ENCODE measurements at regions not wholly inside any gene's neighbourhood (a gene's known extent, or its start where the extent isn't known, plus 50 kb on each side); places are given as distances from the start of the nearest gene placed in this dataset.

DNA sequence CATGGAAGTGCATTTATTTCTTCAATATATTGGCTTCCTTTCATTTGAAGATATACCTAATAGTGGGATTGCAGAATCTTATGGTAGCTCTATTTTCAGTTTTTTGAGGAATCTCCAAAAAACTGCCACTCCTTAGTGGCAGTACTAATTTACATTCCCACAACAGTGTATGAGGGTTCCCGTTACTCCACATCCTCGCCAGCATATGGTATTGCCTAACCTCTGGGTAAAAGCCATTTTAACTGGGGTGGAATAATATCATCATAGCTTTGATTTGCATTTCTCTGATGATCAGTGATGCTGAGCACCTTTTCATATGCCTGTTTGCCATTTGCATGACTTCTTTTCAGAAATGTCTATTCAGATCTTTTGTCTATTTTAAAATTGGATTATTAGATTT lies 471.9 kb upstream of the UBE2E3 start:
- H3K23ac ChIP-seq (ENCODE audit: insufficient read length, low read depth, low read length): no peak overlapping the region
- no peak overlapping the region for H2BK15ac ChIP-seq (ENCODE audit: low read depth, low read length)
- Mint-ChIP-seq H3K4me3 (no peak overlapping the region), H3K36me3 (ENCODE audit: insufficient read depth in 1 of 3, low read depth in 3 of 3) (no peaks in the 10 kb centered on the region; a peak in 1 of 7 replicates), H3K27me3 (ENCODE audit: low read depth) (no peaks in the 10 kb centered on the region), H3K9me3 (no peaks in the 10 kb centered on the region), H3K27ac (no peak overlapping the region), H3K4me1 (peaks cover 0 to 7% of the 10 kb centered on the region in 2 experiments; a peak in 2 of 4 replicates)
- H3K4me1 ChIP-seq (ENCODE audit: insufficient read depth, low read length): no peaks in the 10 kb centered on the region
- no peak overlapping the region for H2BK20ac ChIP-seq (ENCODE audit: low read depth, low read length, poor library complexity, severe bottlenecking)
- no peak overlapping the region for H4K91ac ChIP-seq (ENCODE audit: insufficient read length, low read depth, low read length)
- no peak overlapping the region for H3K27ac ChIP-seq (ENCODE audit: insufficient read length, low read depth, low read length)
- DNase-seq: no peak
- no peak overlapping the region for H2AK5ac ChIP-seq (ENCODE audit: insufficient read length, low read length)
- no CpG with 5 or more reads among the region's 2 CpGs for whole genome bisulfite sequencing (ENCODE audit: extremely low coverage, insufficient read length, low lambda C conversion rate)
- H2AFZ ChIP-seq (ENCODE audit: low read length): no peak overlapping the region
- no peak overlapping the region for H2BK5ac ChIP-seq (ENCODE audit: insufficient read length, low read length)
- TF ChIP-seq, protein P1, sequence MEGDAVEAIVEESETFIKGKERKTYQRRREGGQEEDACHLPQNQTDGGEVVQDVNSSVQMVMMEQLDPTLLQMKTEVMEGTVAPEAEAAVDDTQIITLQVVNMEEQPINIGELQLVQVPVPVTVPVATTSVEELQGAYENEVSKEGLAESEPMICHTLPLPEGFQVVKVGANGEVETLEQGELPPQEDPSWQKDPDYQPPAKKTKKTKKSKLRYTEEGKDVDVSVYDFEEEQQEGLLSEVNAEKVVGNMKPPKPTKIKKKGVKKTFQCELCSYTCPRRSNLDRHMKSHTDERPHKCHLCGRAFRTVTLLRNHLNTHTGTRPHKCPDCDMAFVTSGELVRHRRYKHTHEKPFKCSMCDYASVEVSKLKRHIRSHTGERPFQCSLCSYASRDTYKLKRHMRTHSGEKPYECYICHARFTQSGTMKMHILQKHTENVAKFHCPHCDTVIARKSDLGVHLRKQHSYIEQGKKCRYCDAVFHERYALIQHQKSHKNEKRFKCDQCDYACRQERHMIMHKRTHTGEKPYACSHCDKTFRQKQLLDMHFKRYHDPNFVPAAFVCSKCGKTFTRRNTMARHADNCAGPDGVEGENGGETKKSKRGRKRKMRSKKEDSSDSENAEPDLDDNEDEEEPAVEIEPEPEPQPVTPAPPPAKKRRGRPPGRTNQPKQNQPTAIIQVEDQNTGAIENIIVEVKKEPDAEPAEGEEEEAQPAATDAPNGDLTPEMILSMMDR (conservative IDR thresholded peaks at IDR 0.05): no peak
- no peak overlapping the region for H3K4me2 ChIP-seq (ENCODE audit: insufficient read depth, insufficient read length, low read length)
- H3K23me2 ChIP-seq (ENCODE audit: insufficient read length, low read depth, low read length, poor library complexity, severe bottlenecking): no peaks in the 10 kb centered on the region
- no peak overlapping the region for H3T11ph ChIP-seq (ENCODE audit: low read length)
- H4K8ac ChIP-seq (replicated peaks; ENCODE audit: insufficient read length, low read depth, low read length): no peak overlapping the region
- no peaks in the 10 kb centered on the region for H4K20me1 ChIP-seq (ENCODE audit: control insufficient read depth, insufficient read depth, insufficient read length)
- H3K79me2 ChIP-seq (ENCODE audit: insufficient read depth, low read length): no peaks in the 10 kb centered on the region
- H3K4ac ChIP-seq (ENCODE audit: low read depth, low read length): no peak overlapping the region
- no peak overlapping the region for H3K14ac ChIP-seq (ENCODE audit: insufficient read depth, low read length)
- H2BK120ac ChIP-seq (ENCODE audit: low read depth, low read length, poor library complexity, severe bottlenecking): no peak overlapping the region
- H3K9ac ChIP-seq (ENCODE audit: extremely low read depth, insufficient read length, low read length): no peak overlapping the region
- H3K79me1 ChIP-seq (ENCODE audit: insufficient read depth, low read depth, low read length, poor library complexity, severe bottlenecking): no peaks in the 10 kb centered on the region
- no peaks in the 10 kb centered on the region for H3K27me3 ChIP-seq (ENCODE audit: insufficient read depth, low read length)
- H3K9me3 ChIP-seq (ENCODE audit: control insufficient read depth, low read depth, low read length): no peaks in the 10 kb centered on the region
- H2BK12ac ChIP-seq (ENCODE audit: insufficient read length, low read depth, low read length): no peak overlapping the region
- no peak overlapping the region for H4K5ac ChIP-seq (ENCODE audit: insufficient read length, low read depth, low read length)
- H3K56ac ChIP-seq (ENCODE audit: insufficient read length, low read depth, low read length): no peak overlapping the region
- no peak overlapping the region for H3K18ac ChIP-seq (ENCODE audit: insufficient read length, low read depth, low read length)

Data from H9 (cell line).